Mucosa of descending colon (tissue), 3 donors: ENCODE measurements at regions not wholly inside any gene's neighbourhood (a gene's known extent, or its start where the extent isn't known, plus 50 kb on each side); places are given as distances from the start of the nearest gene placed in this dataset.

Experiments
- ATAC-seq: fragments of 200-7000 bp; cut with Tn5 transposase; one replicate; pipeline ENCODE4 v1.9.1; 2020; ENCODE audit warnings: mild to moderate bottlenecking, moderate library complexity
- DNase-seq, 3 donors: peaks; one replicate each; pipeline ENCODE4 v3.0.0-alpha.2; 2020
- H3K36me3 ChIP-seq: fragments of 200-600 bp; one replicate; pipeline ENCODE4 v1.8.0; 2021; ENCODE audit warnings: low read depth, mild to moderate bottlenecking
- H3K4me1 ChIP-seq: fragments of 200-600 bp; one replicate; pipeline ENCODE4 v1.8.0; 2021; ENCODE audit warnings: low read depth, mild to moderate bottlenecking
- H3K4me3 ChIP-seq: fragments of 200-600 bp; one replicate; pipeline ENCODE4 v1.8.0; 2021; ENCODE audit warnings: mild to moderate bottlenecking
- H3K9me3 ChIP-seq: fragments of 200-600 bp; one replicate; pipeline ENCODE4 v1.8.0; 2021; ENCODE audit warnings: mild to moderate bottlenecking
- intact Hi-C, 2 donors: fragments of 100-400 bp; cut with DNase I in 1 of 2; cut with micrococcal nuclease in 1 of 2; formaldehyde crosslinking; loops; one replicate each; pipeline versions ENCODE4 v1.11.0 to v1.11.1; 2022; cut with DNase I, micrococcal nuclease
- TF ChIP-seq, protein P1 (sequence below): fragments of 200-600 bp; IDR thresholded peaks from one replicate; pipeline ENCODE4 v1.8.0; 2022; ENCODE audit warnings: antibody characterized with exemption, mild to moderate bottlenecking
- donor health status: DM: no; HTN: no; CAD: no; lungs with moderate emphysema.
- donor health status: DM: no; HTN: no; CAD: no.
- donor health status: DM: no; HTN: yes; CAD: no.

DNA sequence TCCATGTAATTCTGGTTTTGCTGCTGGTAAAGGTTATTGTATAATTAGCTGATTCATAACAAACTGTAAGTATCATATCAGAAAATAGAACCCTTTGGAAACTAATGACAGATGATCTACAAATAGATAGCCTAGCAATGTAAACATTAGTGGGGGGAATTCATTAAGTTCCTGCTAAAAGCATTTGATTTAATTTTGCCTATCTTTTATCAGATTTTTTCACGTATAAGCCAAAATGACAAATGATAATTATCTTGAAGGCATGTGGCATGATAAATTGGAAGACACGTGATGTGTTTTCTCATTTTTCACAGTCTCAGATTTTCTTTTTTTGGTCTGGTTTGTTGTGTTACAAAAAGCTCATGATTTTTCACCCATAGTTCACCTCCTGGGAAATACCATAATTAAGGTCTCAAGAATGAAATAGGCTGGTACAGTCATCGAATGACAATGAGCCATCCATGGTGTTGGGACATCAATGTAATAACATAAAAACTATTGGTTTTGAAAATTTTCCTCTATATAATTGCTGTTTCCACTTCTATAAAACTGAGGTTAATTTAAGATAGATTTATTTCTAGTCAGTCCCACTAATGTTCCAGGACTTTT is 325.9 kb upstream of the TBL1XR1 start:
- H3K4me3 ChIP-seq: no peak overlapping the region
- no peaks in the 10 kb centered on the region for H3K36me3 ChIP-seq
- DNase-seq (no peak), ATAC-seq (no peak)
- TF ChIP-seq, protein P1, sequence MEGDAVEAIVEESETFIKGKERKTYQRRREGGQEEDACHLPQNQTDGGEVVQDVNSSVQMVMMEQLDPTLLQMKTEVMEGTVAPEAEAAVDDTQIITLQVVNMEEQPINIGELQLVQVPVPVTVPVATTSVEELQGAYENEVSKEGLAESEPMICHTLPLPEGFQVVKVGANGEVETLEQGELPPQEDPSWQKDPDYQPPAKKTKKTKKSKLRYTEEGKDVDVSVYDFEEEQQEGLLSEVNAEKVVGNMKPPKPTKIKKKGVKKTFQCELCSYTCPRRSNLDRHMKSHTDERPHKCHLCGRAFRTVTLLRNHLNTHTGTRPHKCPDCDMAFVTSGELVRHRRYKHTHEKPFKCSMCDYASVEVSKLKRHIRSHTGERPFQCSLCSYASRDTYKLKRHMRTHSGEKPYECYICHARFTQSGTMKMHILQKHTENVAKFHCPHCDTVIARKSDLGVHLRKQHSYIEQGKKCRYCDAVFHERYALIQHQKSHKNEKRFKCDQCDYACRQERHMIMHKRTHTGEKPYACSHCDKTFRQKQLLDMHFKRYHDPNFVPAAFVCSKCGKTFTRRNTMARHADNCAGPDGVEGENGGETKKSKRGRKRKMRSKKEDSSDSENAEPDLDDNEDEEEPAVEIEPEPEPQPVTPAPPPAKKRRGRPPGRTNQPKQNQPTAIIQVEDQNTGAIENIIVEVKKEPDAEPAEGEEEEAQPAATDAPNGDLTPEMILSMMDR: no peak
- no peaks in the 10 kb centered on the region for H3K4me1 ChIP-seq
- intact Hi-C loops: no loop called here
- no peaks in the 10 kb centered on the region for H3K9me3 ChIP-seq

DNA sequence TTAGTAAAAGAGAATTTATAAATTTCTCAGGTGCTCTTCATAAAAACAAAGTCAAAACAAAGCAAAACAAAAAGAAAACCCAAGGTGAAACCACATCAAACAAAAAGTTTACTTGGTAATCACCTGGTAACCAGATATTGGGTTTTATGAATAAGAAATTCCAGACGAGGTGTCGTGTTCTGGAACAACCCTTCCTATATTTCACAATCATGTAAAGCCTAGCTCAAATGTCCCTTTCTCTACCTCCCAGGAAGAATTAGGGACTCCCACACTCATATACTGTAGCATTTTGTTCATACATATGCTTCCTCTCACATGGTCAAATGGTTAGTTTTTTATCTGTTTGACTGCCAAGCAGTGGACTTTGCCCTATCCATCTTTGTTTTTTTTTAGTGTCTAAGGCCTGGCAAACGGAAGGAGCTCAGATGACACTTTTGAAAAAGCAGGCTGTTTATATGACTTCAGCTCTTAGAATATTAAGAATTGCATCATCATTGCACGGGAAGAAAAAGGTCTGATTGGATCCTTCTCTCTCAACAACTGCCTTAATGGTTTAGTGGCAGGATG is 326.7 kb upstream of the TBL1XR1 start:
- Histone ChIP-seq H3K9me3 (no peaks in the 10 kb centered on the region), H3K36me3 (no peaks in the 10 kb centered on the region), H3K4me3 (no peak overlapping the region), H3K4me1 (no peaks in the 10 kb centered on the region)
- TF ChIP-seq, protein P1: no peak
- intact Hi-C loops: no loop called here
- peak; percentile 74 for ATAC-seq
- DNase-seq: no peak

DNA sequence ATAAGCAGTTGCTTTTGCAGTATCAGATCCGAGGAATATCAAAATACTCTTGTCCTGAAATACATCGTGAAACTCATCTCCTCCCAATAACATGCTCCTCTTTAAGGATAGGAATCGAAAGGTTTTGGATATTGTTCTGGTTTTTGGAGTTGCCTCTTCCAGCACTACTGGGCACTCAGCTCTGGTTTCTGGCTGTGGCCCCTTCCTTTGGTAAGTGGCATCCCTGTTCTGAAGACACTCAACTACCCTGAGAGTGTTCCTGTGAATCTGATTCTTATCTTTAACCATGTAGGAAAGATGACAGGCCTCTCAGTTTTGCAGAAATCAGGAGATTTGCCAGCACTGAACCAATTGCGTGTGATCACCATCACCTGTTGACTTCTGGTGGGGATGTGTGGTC is 327.5 kb upstream of the TBL1XR1 start:
- no peak overlapping the region for H3K4me3 ChIP-seq
- DNase-seq (no peak), ATAC-seq (no peak)
- no peaks in the 10 kb centered on the region for H3K9me3 ChIP-seq
- no peaks in the 10 kb centered on the region for H3K4me1 ChIP-seq
- no peaks in the 10 kb centered on the region for H3K36me3 ChIP-seq
- TF ChIP-seq, protein P1: no peak
- intact Hi-C loops: no loop called here

DNA sequence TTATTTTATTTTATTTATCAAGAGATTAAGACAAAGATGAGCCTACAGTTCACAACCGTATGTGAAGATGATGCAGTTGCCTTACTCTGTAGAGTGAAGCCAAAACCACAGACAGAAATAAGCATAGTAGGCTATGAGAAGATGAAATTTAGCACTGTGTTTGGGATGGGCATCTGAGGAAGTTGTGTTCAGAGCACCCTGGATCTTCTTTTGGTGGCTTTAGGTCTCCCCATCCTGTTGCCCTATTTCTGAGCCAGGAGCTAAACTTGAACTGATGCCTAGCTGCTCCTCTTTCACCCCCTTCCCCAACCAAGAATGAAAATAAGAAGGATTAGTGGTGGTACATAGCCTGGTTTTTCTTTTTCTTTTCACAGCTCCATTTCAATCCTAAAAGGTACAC is 328.1 kb upstream of the TBL1XR1 start:
- intact Hi-C loops: no loop called here
- no peaks in the 10 kb centered on the region for H3K9me3 ChIP-seq
- H3K4me3 ChIP-seq: no peak overlapping the region
- H3K36me3 ChIP-seq: no peaks in the 10 kb centered on the region
- DNase-seq (no peak), ATAC-seq (no peak)
- no peaks in the 10 kb centered on the region for H3K4me1 ChIP-seq
- TF ChIP-seq, protein P1: no peak

DNA sequence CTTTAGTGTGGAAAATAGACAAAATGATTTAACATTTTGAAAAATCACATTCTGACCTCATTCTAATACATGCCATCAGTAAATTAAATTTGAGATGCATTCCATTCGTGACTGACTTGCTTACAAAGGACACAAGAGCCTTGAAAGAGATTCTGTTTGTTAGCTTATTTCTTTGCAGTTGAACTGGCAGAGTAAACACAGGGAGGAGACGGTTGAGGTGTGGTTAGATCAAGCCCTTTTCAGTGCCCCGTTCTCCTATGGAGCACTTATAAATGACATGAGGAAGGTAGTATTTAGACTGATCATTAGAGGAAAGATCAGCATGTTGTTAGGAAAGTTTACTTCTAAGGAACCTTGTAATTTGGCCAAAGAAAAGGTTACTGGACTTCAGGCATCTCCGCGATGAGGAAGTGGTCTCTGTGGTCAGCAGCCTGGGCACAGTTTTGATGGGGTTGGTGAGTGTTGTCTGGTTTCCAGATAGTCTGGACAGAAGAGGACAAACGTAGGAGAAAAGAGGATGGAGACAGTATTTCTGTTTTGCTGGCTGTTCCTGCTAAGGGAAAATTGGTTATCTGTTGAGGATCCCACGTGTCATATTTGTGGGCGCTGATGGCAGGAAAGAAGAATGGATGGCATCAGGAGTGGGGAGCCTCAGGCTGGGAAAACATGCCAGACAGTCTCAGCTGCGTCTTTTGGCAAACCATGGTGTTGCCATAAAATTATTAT is 328.9 kb upstream of the TBL1XR1 start:
- peak; percentile 59 for ATAC-seq
- Histone ChIP-seq H3K36me3 (no peaks in the 10 kb centered on the region), H3K4me1 (no peaks in the 10 kb centered on the region), H3K4me3 (no peak overlapping the region), H3K9me3 (no peaks in the 10 kb centered on the region)
- DNase-seq: peak in 2 of 3 donors; percentile 28 to 30
- TF ChIP-seq, protein P1: no peak
- intact Hi-C loops: no loop called here
